BE2C (cell line): ENCODE measurements at regions not wholly inside any gene's neighbourhood (a gene's known extent, or its start where the extent isn't known, plus 50 kb on each side); places are given as distances from the start of the nearest gene placed in this dataset.

ENCODE experiments used
- DNase-seq: peaks from one replicate; pipeline ENCODE4 v3.0.0-alpha.2; 2020
- H3K27me3 ChIP-seq: fragments of 250-450 bp; sonication (Bioruptor Pico); 2 replicates; pipeline ENCODE4 v1.5.1; 2020; ENCODE audit warnings: mild to moderate bottlenecking
- H3K36me3 ChIP-seq: fragments of 250-450 bp; sonication (Bioruptor Pico); 2 replicates; pipeline ENCODE4 v1.5.1; 2020; ENCODE audit warnings: mild to moderate bottlenecking
- H3K4me1 ChIP-seq: fragments of 250-450 bp; sonication (Bioruptor Pico); 2 replicates; pipeline ENCODE4 v1.5.1; 2020
- H3K4me3 ChIP-seq: 2 replicates; pipeline ENCODE4 v1.5.1; 2011; ENCODE audit warnings: low read depth, low read length
- H3K9me3 ChIP-seq: fragments of 250-450 bp; sonication (Bioruptor Pico); 2 replicates; pipeline ENCODE4 v1.5.1; 2020
- CTCF ChIP-seq: IDR thresholded peaks from 2 replicates; pipeline ENCODE4 v1.5.1; 2012; ENCODE audit warnings: mild to moderate bottlenecking, low read depth, low read length

- no peak for TF ChIP-seq CTCF
Measured at GRCh38 chr13:110070046-110070445, 236.9 kb downstream of the COL4A1 start.

DNA sequence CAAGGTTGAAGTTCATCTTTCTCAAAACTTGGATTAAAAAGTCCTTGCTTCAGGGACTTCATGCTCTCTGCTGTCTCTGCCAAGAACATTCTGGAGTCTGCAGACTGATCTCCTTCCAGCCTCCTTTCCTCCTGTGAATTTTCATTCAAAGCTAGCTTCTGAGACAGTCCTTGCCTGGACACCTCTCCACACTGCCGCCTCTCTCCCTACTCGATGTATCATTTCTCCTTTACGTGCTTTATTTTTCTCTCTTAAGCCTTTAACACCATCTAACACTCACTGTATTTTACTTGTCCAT is 238.8 kb downstream of the COL4A1 start:
- Histone ChIP-seq H3K27me3 (peaks cover 46% of the 10 kb centered on the region), H3K36me3 (no peaks in the 10 kb centered on the region)

More at GRCh38 chr13:110070046-110070445, 236.9 kb downstream of the COL4A1 start:
- H3K4me3 ChIP-seq: no peak overlapping the region
- no peaks in the 10 kb centered on the region for H3K4me1 ChIP-seq
- peaks cover 50% of the 10 kb centered on the region for H3K27me3 ChIP-seq
- no peaks in the 10 kb centered on the region for H3K9me3 ChIP-seq
- H3K36me3 ChIP-seq: no peaks in the 10 kb centered on the region
- DNase-seq: no peak

DNA sequence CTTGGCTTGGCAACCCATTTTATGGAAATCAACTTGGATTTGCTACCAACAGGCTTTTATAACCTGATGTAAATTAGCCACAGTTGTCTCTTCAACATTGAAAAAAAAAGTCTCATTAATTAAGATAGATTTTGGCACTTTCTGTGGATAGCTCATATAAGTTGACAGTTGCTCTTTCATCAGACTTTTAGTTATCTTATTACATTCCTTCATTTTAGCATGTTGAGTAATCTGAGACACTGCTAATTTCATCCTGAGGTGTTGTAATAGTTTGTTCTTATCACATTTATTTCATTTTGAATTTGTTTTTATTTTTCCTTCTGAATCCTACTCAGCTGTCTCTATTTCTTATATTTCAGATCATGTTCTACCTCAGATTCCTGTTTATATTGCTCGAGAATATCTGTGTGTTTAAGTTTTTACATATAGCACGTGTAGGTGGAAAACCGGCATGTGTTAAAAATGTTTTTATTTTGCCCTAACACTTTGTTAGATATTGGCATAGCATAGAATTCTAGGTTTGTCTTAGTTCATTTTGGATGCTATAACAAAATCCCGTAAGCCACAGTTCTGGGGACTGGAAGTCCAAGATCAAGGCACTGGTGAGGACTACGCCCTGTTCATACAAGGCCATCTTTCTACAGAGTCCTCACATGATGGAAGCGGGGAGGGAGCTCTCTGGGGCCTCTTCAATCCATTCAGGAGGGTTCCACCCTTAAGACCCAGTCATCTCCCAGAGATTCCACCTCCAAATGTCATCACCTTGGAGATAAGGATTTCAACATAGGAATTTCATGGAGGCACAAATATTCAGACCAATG is 239.4 kb downstream of the COL4A1 start:
- Histone ChIP-seq H3K27me3 (peaks cover 43% of the 10 kb centered on the region), H3K4me1 (no peaks in the 10 kb centered on the region), H3K4me3 (no peak overlapping the region), H3K9me3 (no peaks in the 10 kb centered on the region), H3K36me3 (no peaks in the 10 kb centered on the region)
- DNase-seq: no peak
- TF ChIP-seq CTCF: no peak

More for the DNA sequence above, 238.8 kb downstream of the COL4A1 start:
- H3K4me1 ChIP-seq: no peaks in the 10 kb centered on the region
- DNase-seq: no peak
- no peak overlapping the region for H3K4me3 ChIP-seq
- no peak for TF ChIP-seq CTCF
- no peaks in the 10 kb centered on the region for H3K9me3 ChIP-seq

GRCh38 chr13:110065780-110066179 is 241.2 kb downstream of the COL4A1 start:
- no peaks in the 10 kb centered on the region for H3K36me3 ChIP-seq
- no peaks in the 10 kb centered on the region for H3K9me3 ChIP-seq
- no peaks in the 10 kb centered on the region for H3K4me1 ChIP-seq
- no peak for TF ChIP-seq CTCF
- no peak for DNase-seq
- H3K4me3 ChIP-seq: no peak overlapping the region
- H3K27me3 ChIP-seq: peaks cover 25% of the 10 kb centered on the region

DNA sequence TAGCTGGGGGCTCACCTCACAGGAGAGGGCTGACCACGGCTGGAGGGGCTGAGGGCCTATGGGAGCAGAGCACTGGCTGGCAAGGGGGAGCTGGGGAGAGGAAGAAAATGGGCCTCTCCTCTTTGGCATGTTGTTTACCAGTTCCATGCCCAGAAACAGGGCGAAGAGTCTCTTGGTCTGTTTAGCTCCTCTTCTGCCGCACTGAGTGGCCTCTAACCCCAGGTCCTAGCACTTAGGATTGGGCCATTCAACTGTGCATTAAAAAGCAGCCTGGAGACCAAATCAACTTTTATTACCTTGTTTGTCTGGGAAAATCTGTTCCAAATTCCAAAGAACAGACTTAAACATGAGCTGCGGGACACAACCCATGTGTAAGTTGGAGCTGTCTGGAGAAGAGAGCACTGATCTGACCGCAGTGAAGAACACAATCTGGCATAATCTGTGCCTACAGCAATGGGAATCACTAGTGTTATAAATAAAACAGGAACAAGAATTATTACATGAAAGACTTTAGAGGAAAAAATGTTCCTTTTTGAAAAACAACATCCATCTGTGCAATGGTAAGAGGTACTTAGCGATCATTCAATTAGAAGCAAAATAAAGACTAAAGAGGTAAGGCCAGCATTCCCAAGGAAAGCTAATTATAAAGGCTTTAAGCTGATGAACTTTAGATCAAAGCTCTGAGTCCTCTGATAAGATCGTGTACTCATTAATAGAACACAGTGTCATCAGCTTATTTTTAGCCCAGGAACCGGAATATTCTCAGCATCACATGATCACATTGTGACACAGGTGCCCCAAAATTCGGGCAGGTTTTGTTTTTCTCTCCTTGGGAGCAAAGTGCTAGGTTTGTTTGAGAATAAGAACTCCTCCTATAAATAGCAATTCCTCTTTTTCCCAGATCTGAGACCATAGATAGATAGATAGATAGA is 243.2 kb downstream of the COL4A1 start:
- no peak for DNase-seq
- H3K4me3 ChIP-seq: no peak overlapping the region
- H3K27me3 ChIP-seq: peaks cover 24% of the 10 kb centered on the region
- TF ChIP-seq CTCF: no peak
- no peaks in the 10 kb centered on the region for H3K36me3 ChIP-seq
- no peaks in the 10 kb centered on the region for H3K4me1 ChIP-seq
- no peaks in the 10 kb centered on the region for H3K9me3 ChIP-seq
